SK-N-SH (cell line): ENCODE measurements at regions not wholly inside any gene's neighbourhood (a gene's known extent, or its start where the extent isn't known, plus 50 kb on each side); places are given as distances from the start of the nearest gene placed in this dataset.
A peak's percentile ranks its signal among the peaks of the same experiment; 100 is the strongest.

ENCODE experiments used
- CTCF ChIA-PET: fragments of 300-600, 350-600 bp; formaldehyde crosslinking; extraction: SDS; loops from one replicate; lab custom pipeline; 2021; lab: Yijun Ruan, JAX
- POLR2A ChIA-PET: fragments of 350-600 bp; sonication (Branson Sonifier 250); formaldehyde crosslinking; extraction: SDS; loops from one replicate; lab custom pipeline; 2020; ENCODE audit warnings: antibody characterized with exemption, inconsistent platforms; lab: Yijun Ruan, JAX
- DNase-seq: peaks from one replicate; pipeline ENCODE4 v3.0.0; 2012
- H2AFZ ChIP-seq: fragments of 200-600 bp; sonication (generic); 2 replicates; pipeline ENCODE4 v1.8.1; 2016; ENCODE audit warnings: antibody characterized with exemption, mild to moderate bottlenecking, low read depth
- H3F3A ChIP-seq: fragments of 200-600 bp; sonication (generic); replicated peaks from 2 replicates; pipeline ENCODE3; 2016; ENCODE audit warnings: antibody characterized with exemption, mild to moderate bottlenecking; ENCODE audit not compliant: insufficient read depth
- H3K27ac ChIP-seq, 2 experiments: fragments of 200-500 bp in 1 of 2; fragments of 200-600 bp in 1 of 2; sonication (Bioruptor generic) in 1 of 2; sonication (generic), shearing (Covaris generic) in 1 of 2; 2 replicates each; pipeline versions ENCODE4 v1.5.1 to v1.6.1; 2014 to 2016; ENCODE audit warnings: low read depth in 2 of 2, inconsistent platforms in 1 of 2, low read length in 1 of 2, mild to moderate bottlenecking in 1 of 2, mixed read lengths in 1 of 2
- H3K27me3 ChIP-seq: fragments of 200-600 bp; sonication (generic), shearing (Covaris generic); 2 replicates; pipeline ENCODE4 v1.6.1; 2016; ENCODE audit warnings: mixed run types; ENCODE audit not compliant: insufficient read depth
- H3K36me3 ChIP-seq, 2 experiments: fragments of 200-500 bp in 1 of 2; fragments of 200-600 bp in 1 of 2; sonication (Bioruptor generic) in 1 of 2; sonication (generic) in 1 of 2; replicated peaks in 1 of 2; 2 replicates each; pipeline versions ENCODE3 to v1.5.1; 2014 to 2016; ENCODE audit warnings: low read length in 1 of 2, mild to moderate bottlenecking in 1 of 2; ENCODE audit not compliant: insufficient read depth in 2 of 2, control insufficient read depth in 1 of 2
- H3K4me1 ChIP-seq, 2 experiments: fragments of 200-500 bp in 1 of 2; fragments of 200-600 bp in 1 of 2; sonication (Bioruptor generic) in 1 of 2; sonication (generic), shearing (Covaris generic) in 1 of 2; 2 replicates each; pipeline versions ENCODE4 v1.5.1 to v1.6.1; 2014 to 2016; ENCODE audit warnings: low read depth in 1 of 2, low read length in 1 of 2, mixed run types in 1 of 2; ENCODE audit not compliant: insufficient read depth in 2 of 2, control insufficient read depth in 1 of 2
- H3K4me2 ChIP-seq: fragments of 200-600 bp; sonication (generic), shearing (Covaris generic); 2 replicates; pipeline ENCODE4 v1.6.1; 2017; ENCODE audit warnings: mixed run types
- H3K4me3 ChIP-seq, 2 experiments: fragments of 200-500 bp in 1 of 2; fragments of 200-600 bp in 1 of 2; sonication (Bioruptor generic) in 1 of 2; sonication (generic), shearing (Covaris generic) in 1 of 2; 2 replicates each; pipeline versions ENCODE4 v1.5.1 to v1.8.1; 2014 to 2016; ENCODE audit warnings: low read depth in 2 of 2, inconsistent platforms in 1 of 2, low read length in 1 of 2, mild to moderate bottlenecking in 1 of 2, mixed read lengths in 1 of 2, moderate library complexity in 1 of 2
- H3K79me2 ChIP-seq: fragments of 200-600 bp; sonication (generic); 2 replicates; pipeline ENCODE4 v1.8.1; 2017; ENCODE audit warnings: mild to moderate bottlenecking; ENCODE audit not compliant: insufficient read depth
- H3K9ac ChIP-seq: fragments of 200-600 bp; sonication (generic); 2 replicates; pipeline ENCODE4 v1.6.1; 2017; ENCODE audit warnings: mixed run types
- H3K9me2 ChIP-seq: fragments of 200-600 bp; sonication (generic); 2 replicates; pipeline ENCODE4 v1.6.1; 2017; ENCODE audit warnings: mixed run types
- H3K9me3 ChIP-seq: fragments of 200-600 bp; sonication (generic); 2 replicates; pipeline ENCODE4 v1.6.1; 2017; ENCODE audit warnings: mixed run types, mild to moderate bottlenecking, moderate library complexity
- H4K20me1 ChIP-seq: fragments of 200-600 bp; sonication (generic); 2 replicates; pipeline ENCODE4 v1.6.1; 2017; ENCODE audit warnings: mild to moderate bottlenecking, mixed run types; ENCODE audit not compliant: insufficient read depth
- CHD2 ChIP-seq: fragments of 150-350 bp; IDR thresholded peaks from 2 replicates; pipeline ENCODE4 v1.6.1; 2018; ENCODE audit warnings: low read length; ENCODE audit not compliant: partially characterized antibody
- CTCF ChIP-seq: fragments of 200-600 bp; sonication (generic); IDR thresholded peaks from 2 replicates; pipeline ENCODE4 v1.6.1; 2017; ENCODE audit warnings: antibody characterized with exemption, mild to moderate bottlenecking, moderate library complexity
- EP300 ChIP-seq, 2 experiments: IDR thresholded peaks; 2 replicates each; pipeline versions ENCODE4 v1.4.0 to v1.6.1; 2012; ENCODE audit warnings: borderline replicate concordance in 1 of 2, low read depth in 1 of 2, low read length in 1 of 2
- EZH2phosphoT487 ChIP-seq: fragments of 200-600 bp; sonication (generic); IDR thresholded peaks from 2 replicates; pipeline ENCODE4 v1.6.1; 2017; ENCODE audit warnings: low read depth, mixed run types, mild to moderate bottlenecking, antibody characterized with exemption, moderate library complexity, borderline replicate concordance
- FOSL2 ChIP-seq: IDR thresholded peaks from 2 replicates; pipeline ENCODE4 v1.4.0; 2012; ENCODE audit warnings: low read depth, mild to moderate bottlenecking, moderate library complexity, borderline replicate concordance
- FOXM1 ChIP-seq: IDR thresholded peaks from 2 replicates; pipeline ENCODE4 v1.4.0; 2012; ENCODE audit warnings: low read depth, mild to moderate bottlenecking
- GATA2 ChIP-seq: sonication (generic); formaldehyde crosslinking; IDR thresholded peaks from 2 replicates; pipeline ENCODE4 v1.5.0; 2020; ENCODE audit warnings: mild to moderate bottlenecking, missing genetic modification reagents
- MAX ChIP-seq: IDR thresholded peaks from 2 replicates; pipeline ENCODE4 v1.4.0; 2012; ENCODE audit warnings: low read depth
- MEF2A ChIP-seq: IDR thresholded peaks from 2 replicates; pipeline ENCODE4 v1.4.0; 2012; ENCODE audit warnings: low read depth, borderline replicate concordance
- NFIC ChIP-seq: IDR thresholded peaks from 2 replicates; pipeline ENCODE4 v1.4.0; 2012; ENCODE audit warnings: borderline replicate concordance
- PBX3 ChIP-seq: IDR thresholded peaks from 2 replicates; pipeline ENCODE4; 2012
- POLR2AphosphoS5 ChIP-seq: IDR thresholded peaks from 2 replicates; pipeline ENCODE4 v1.6.1; 2012; ENCODE audit warnings: low read depth, low read length
- RFX5 ChIP-seq: IDR thresholded peaks from 2 replicates; pipeline ENCODE4 v1.6.1; 2012; ENCODE audit warnings: mild to moderate bottlenecking, improper control_type of control experiment, low read length
- SIN3A ChIP-seq: IDR thresholded peaks from 2 replicates; pipeline ENCODE4 v1.6.1; 2012; ENCODE audit warnings: low read depth, mild to moderate bottlenecking, low read length, moderate library complexity, borderline replicate concordance
- SMC3 ChIP-seq: IDR thresholded peaks from 2 replicates; pipeline ENCODE4 v1.6.1; 2012; ENCODE audit warnings: low read depth, low read length, improper control_type of control experiment
- TCF12 ChIP-seq: IDR thresholded peaks from 2 replicates; pipeline ENCODE4 v1.4.0; 2012
- TEAD4 ChIP-seq: IDR thresholded peaks from 2 replicates; pipeline ENCODE4 v1.4.0; 2012; ENCODE audit warnings: mild to moderate bottlenecking, borderline replicate concordance; ENCODE audit not compliant: insufficient read depth
- USF1 ChIP-seq: IDR thresholded peaks from 2 replicates; pipeline ENCODE4 v1.4.0; 2012; ENCODE audit warnings: low read depth, borderline replicate concordance
- USF2 ChIP-seq: fragments of 150-350 bp; IDR thresholded peaks from 2 replicates; pipeline ENCODE4 v1.6.1; 2017; ENCODE audit warnings: antibody characterized with exemption, low read length, low read depth, borderline replicate concordance
- YY1 ChIP-seq: IDR thresholded peaks from 2 replicates; pipeline ENCODE4 v1.4.0; 2012; ENCODE audit warnings: low read depth, mild to moderate bottlenecking
- WGBS: methylation state at CpG from one replicate; pipeline ENCODE4 v1.1.6; 2017; ENCODE audit warnings: low lambda C conversion rate; 5-methylcytosine and 5-hydroxymethylcytosine counted together

GRCh38 chr21:33974513-33975468 is 59.2 kb upstream of the ATP5PO start:
- ChIA-PET CTCF (no interaction called here), POLR2A (no interaction called here)
- H3K4me1 ChIP-seq: peaks cover 2 to 39% of the 10 kb centered on the region in 2 experiments; a peak in 3 of 4 replicates
- no peaks in the 10 kb centered on the region for H3K9me3 ChIP-seq
- H3F3A ChIP-seq: peaks cover 31% of the 10 kb centered on the region
- WGBS: 75% methylated on average over 9 of the region's 9 CpGs
- H3K36me3 ChIP-seq: no peaks in the 10 kb centered on the region
- no peaks in the 10 kb centered on the region for H4K20me1 ChIP-seq
- H3K9me2 ChIP-seq: no peaks in the 10 kb centered on the region
- no peak overlapping the region for H3K4me3 ChIP-seq
- TF ChIP-seq RFX5 (no peak), PBX3 (no peak), NFIC (no peak), SIN3A (no peak), SMC3 (no peak), CTCF (no peak), YY1 (no peak), TCF12 (no peak), MAX (no peak), USF2 (no peak), EP300 (IDR thresholded peaks at IDR 0.05; ENCODE audit: borderline replicate concordance in 1 of 2, low read depth in 1 of 2, low read length in 1 of 2) (no peak)
- H3K27ac ChIP-seq: peak overlapping the region; percentile 79 to 97; a peak in 3 of 4 replicates
- H3K4me2 ChIP-seq: no peak overlapping the region
- H3K9ac ChIP-seq: no peak overlapping the region
- no peaks in the 10 kb centered on the region for H3K27me3 ChIP-seq
- H2AFZ ChIP-seq: no peak overlapping the region
- DNase-seq: no peak
- no peaks in the 10 kb centered on the region for H3K79me2 ChIP-seq

- Histone ChIP-seq H3K4me2 (no peak overlapping the region), H3K9me2 (no peaks in the 10 kb centered on the region), H3K36me3 (no peaks in the 10 kb centered on the region), H3F3A (peaks cover 45% of the 10 kb centered on the region), H3K79me2 (no peaks in the 10 kb centered on the region), H3K4me3 (no peak overlapping the region), H3K4me1 (peaks cover 2 to 49% of the 10 kb centered on the region in 2 experiments; a peak in 3 of 4 replicates), H4K20me1 (no peaks in the 10 kb centered on the region), H3K27ac (no peak overlapping the region), H3K27me3 (no peaks in the 10 kb centered on the region), H2AFZ (no peak overlapping the region), H3K9me3 (no peaks in the 10 kb centered on the region), H3K9ac (no peak overlapping the region)
- POLR2A ChIA-PET: no interaction called here
- DNase-seq: no peak
- WGBS: 86% methylated on average over 5 of the region's 5 CpGs
- CTCF ChIA-PET: interaction anchor here (0.9 kb wide), 1 partner anchor 49 kb away, joined by 3 read pairs; no protein-coding TSS in a partner anchor
- no peak for TF ChIP-seq TEAD4
- TF ChIP-seq FOSL2: no peak
- TF ChIP-seq USF1: no peak
- no peak for TF ChIP-seq MEF2A
- no peak for TF ChIP-seq FOXM1
- TF ChIP-seq EZH2phosphoT487: no peak
- TF ChIP-seq CHD2: no peak
- no peak for TF ChIP-seq USF2
- no peak for TF ChIP-seq GATA2 (CRISPR knock-in tag)
- TF ChIP-seq POLR2AphosphoS5: no peak
These were observed 57.7 kb upstream of the ATP5PO start for GRCh38 chr21:33973268-33973667.
